ENCODE measurements at regions not wholly inside any gene's neighbourhood (a gene's known extent, or its start where the extent isn't known, plus 50 kb on each side); places are given as distances from the start of the nearest gene placed in this dataset.

DNA sequence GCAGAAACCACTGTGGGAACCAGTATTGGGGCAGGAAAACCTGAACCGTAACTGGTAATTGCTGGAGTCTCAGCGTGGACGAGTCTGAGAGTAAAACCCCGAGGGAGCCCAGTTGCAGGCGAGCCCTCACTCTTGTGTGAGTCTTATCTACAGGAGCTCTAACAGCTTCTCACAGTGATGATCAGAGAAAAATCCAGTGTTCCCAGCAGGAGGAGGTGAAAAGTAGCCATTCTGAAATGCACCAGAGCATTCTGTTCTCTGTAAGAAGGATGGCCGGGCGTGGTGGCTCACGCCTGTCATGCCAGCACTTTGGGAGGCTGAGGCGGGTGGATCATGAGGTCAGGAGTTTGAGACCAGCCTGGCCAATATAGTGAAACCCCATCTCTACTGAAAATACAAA lies 161.2 kb downstream of the COPRS start:
- in situ Hi-C loops (cut with HindIII; ENCODE audit: low sequenced_read_pairs) = no loop called here
- DNase-seq (ENCODE audit: low read depth) = no peak
- TF ChIP-seq, protein P1, sequence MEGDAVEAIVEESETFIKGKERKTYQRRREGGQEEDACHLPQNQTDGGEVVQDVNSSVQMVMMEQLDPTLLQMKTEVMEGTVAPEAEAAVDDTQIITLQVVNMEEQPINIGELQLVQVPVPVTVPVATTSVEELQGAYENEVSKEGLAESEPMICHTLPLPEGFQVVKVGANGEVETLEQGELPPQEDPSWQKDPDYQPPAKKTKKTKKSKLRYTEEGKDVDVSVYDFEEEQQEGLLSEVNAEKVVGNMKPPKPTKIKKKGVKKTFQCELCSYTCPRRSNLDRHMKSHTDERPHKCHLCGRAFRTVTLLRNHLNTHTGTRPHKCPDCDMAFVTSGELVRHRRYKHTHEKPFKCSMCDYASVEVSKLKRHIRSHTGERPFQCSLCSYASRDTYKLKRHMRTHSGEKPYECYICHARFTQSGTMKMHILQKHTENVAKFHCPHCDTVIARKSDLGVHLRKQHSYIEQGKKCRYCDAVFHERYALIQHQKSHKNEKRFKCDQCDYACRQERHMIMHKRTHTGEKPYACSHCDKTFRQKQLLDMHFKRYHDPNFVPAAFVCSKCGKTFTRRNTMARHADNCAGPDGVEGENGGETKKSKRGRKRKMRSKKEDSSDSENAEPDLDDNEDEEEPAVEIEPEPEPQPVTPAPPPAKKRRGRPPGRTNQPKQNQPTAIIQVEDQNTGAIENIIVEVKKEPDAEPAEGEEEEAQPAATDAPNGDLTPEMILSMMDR (IDR thresholded peaks at IDR 0.05; ENCODE audit: low read depth, low read length, missing control alignments) = no peak
- no peak overlapping the region for H3K4me3 ChIP-seq (ENCODE audit: low read depth, low read length)

DNA sequence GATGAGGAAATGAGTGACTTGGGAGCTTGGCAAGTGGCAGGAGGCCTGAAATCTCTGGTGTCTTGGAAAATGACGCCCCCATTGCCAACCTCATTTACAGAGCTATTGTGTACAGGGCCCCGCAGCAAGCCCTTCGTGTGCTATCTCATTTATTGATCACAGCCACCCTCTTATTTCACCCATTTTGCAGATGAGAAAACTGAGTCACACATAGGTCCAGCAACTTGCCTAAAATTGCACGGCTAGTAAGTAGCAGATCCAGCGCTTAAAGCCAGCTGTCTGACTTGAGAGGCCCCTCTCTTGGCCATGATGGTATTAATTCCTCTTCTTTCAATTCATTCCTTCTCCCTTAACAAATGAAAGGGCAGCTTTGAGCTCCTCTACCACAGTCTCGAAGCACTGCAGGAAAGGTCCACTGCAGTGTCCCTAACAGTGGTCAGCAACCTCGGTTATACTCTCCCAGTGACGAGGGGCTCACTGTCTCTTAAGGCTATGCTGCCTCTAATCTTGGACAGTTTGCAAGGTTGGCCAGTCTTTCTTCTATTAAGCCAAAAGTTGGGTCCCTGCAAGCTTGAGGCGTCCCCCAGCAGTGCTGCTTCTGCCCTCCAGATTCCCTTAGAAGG lies 162.2 kb downstream of the COPRS start:
- TF ChIP-seq, protein P1 (IDR thresholded peaks at IDR 0.05; ENCODE audit: low read depth, low read length, missing control alignments) = no peak
- DNase-seq (ENCODE audit: low read depth) = no peak
- in situ Hi-C loops (cut with HindIII; ENCODE audit: low sequenced_read_pairs) = no loop called here
- no peak overlapping the region for H3K4me3 ChIP-seq (ENCODE audit: low read depth, low read length)

DNA sequence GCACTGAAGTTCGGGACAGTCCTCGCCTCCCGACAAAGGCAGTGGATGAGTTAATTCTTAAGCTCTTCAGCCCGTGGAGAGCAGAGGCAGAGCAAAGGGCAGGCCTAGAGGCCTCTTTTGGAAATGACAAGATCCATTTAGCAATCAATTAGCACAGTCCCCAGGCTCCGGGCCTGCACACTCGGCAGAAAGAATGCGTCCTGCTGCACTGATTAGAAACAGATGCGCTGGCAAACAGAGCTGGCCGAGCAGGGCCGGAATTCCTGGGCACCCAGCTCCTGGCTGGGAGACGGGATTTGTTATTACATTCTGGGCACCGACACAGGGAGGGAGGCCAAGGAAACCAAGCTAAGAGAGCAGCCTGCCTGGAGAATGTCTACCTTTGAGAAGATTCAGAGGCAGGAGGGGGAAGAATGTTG lies 162.9 kb downstream of the COPRS start:
- TF ChIP-seq, protein P1 (IDR thresholded peaks at IDR 0.05; ENCODE audit: low read depth, low read length, missing control alignments) = peak; percentile 30
- in situ Hi-C loops (cut with HindIII; ENCODE audit: low sequenced_read_pairs) = no loop called here
- peak; percentile 95 for DNase-seq (ENCODE audit: low read depth)
- H3K4me3 ChIP-seq (ENCODE audit: low read depth, low read length) = no peak overlapping the region

DNA sequence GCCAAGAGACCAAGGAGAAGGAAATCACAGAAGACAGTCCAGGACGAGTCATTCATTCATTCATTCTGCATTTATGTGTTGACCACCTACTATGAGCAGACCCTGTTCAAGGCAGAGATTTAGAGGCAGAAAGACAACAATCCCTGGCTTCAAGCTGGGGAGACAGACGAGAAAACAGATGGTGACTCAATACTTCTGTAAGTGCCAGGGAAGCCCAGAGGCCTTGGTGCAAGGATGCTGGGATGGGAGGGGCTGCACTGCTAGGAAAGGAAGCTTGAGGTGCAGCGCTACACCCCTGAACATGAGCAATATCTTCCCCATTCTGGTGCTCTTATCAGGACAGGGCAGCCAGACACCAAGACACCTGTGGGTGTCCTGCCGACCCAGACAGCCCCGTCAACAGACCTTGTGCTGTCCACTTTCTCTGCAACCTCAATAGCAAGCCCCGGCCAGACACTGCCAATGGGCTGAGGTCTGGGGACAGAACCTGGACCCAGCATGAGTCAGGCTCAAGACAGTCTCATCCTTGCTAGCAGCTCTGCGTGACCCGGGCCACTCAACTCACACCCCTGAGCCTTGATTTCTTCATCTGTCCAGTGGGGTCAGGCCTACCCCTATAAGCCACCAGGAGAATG lies 163.5 kb downstream of the COPRS start:
- TF ChIP-seq, protein P1 (IDR thresholded peaks at IDR 0.05; ENCODE audit: low read depth, low read length, missing control alignments) = no peak
- no peak overlapping the region for H3K4me3 ChIP-seq (ENCODE audit: low read depth, low read length)
- DNase-seq (ENCODE audit: low read depth) = no peak
- in situ Hi-C loops (cut with HindIII; ENCODE audit: low sequenced_read_pairs) = no loop called here

DNA sequence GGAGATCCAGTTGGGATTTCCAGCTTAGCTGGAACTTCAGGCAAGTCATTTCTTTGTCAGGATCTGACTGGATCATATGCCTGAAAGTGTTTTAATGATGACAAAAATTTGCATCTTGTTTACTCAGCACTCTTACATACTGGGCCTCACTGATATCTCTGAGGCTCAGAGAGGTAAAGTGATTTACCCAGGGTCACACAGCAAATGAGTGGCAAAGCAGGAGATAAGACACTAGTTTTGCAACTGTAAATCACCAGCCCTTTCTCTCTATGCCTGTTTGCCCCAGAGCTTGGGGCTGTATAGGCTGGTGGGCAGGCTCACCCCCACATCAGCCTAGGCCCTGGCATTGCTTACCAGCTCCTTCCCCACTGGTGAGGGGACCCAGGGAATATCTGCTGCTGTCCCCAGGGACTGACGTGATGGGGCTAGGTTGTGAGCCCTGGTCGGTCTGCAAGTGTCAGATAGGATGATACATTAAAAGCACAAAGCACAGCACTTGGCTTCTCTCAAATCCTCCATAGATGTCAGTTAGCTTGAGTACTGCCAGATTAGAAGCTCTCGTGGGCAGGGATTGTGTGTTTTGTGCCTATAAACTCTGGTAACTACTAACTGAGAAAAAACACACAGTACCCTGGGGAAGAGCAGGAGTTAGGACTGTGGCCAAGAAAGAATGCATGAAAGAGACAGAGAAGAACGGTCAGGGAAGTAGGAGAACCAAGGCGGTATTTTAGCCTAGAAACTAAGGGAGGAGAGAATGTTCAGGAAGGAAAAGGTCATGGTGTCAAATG lies 165.4 kb downstream of the COPRS start:
- TF ChIP-seq, protein P1 (IDR thresholded peaks at IDR 0.05; ENCODE audit: low read depth, low read length, missing control alignments) = no peak
- in situ Hi-C loops (cut with HindIII; ENCODE audit: low sequenced_read_pairs) = no loop called here
- no peak overlapping the region for H3K4me3 ChIP-seq (ENCODE audit: low read depth, low read length)
- DNase-seq (ENCODE audit: low read depth) = no peak

DNA sequence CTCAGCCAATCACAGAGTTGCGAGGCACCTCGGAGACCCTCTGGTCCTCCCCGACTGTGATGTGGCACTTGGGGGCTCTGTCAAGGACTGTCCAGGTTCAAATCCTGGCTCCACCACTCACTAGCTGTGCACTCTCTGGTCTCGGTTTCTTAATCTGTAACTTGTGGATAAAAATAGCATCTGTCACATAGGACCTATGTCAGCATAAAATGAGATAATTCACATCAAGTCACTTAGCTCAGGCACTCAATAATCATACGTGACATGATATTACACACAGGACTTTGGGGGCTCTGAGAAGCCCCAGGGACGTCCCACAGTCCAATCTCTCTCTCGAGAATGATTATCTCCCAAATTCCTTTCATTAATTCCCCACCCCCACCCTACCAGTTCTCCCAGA lies 166.4 kb downstream of the COPRS start:
- H3K4me3 ChIP-seq (ENCODE audit: low read depth, low read length) = no peak overlapping the region
- TF ChIP-seq, protein P1 (IDR thresholded peaks at IDR 0.05; ENCODE audit: low read depth, low read length, missing control alignments) = no peak
- no peak for DNase-seq (ENCODE audit: low read depth)
- in situ Hi-C loops (cut with HindIII; ENCODE audit: low sequenced_read_pairs) = no loop called here
